Peyer's patch (tissue), 4 donors: ENCODE measurements at regions not wholly inside any gene's neighbourhood (a gene's known extent, or its start where the extent isn't known, plus 50 kb on each side); places are given as distances from the start of the nearest gene placed in this dataset.

Experiments used
- DNase-seq, 3 donors: peaks; one replicate each; pipeline ENCODE4 v3.0.0-alpha.2; 2017 to 2019
- H3K27ac ChIP-seq, 4 donors: fragments of 200-600 bp; sonication (generic); one replicate each; pipeline ENCODE4 v1.5.1; 2016 to 2019
- H3K27me3 ChIP-seq, 2 donors: fragments of 200-600 bp; sonication (generic); one replicate each; pipeline ENCODE4 v1.5.1; 2019
- H3K36me3 ChIP-seq, 3 donors: fragments of 200-600 bp; sonication (generic); one replicate each; pipeline ENCODE4 v1.5.1; 2016 to 2019
- H3K4me1 ChIP-seq, 4 donors: fragments of 200-600 bp; sonication (generic); one replicate each; pipeline ENCODE4 v1.5.1; 2016 to 2019
- H3K4me3 ChIP-seq, 4 donors: fragments of 200-600 bp; sonication (generic); 1 replicate in 3 of 4; 2 replicates in 1 of 4; pipeline ENCODE4 v1.5.1; 2016 to 2019; ENCODE audit warnings: mild to moderate bottlenecking in 1 of 4
- H3K9me3 ChIP-seq, 4 donors: fragments of 200-600 bp; sonication (generic); one replicate each; pipeline ENCODE4 v1.5.1; 2016 to 2019; ENCODE audit warnings: mild to moderate bottlenecking in 1 of 4
- POLR2A ChIP-seq, 2 donors: fragments of 450-650 bp; IDR thresholded peaks; one replicate each; pipeline ENCODE4 v1.5.1; 2017; ENCODE audit warnings: antibody characterized with exemption in 2 of 2, mild to moderate bottlenecking in 2 of 2, moderate library complexity in 2 of 2
- TF ChIP-seq, protein P1 (sequence below), 6 experiments: fragments of 450-650 bp in 4 of 6; fragments of 200-600 bp in 2 of 6; sonication (generic) in 1 of 6; IDR thresholded peaks; one replicate each; pipeline ENCODE4 v1.5.1; 2017 to 2019; ENCODE audit warnings: antibody characterized with exemption in 6 of 6, mild to moderate bottlenecking in 3 of 6, moderate library complexity in 1 of 6

DNA sequence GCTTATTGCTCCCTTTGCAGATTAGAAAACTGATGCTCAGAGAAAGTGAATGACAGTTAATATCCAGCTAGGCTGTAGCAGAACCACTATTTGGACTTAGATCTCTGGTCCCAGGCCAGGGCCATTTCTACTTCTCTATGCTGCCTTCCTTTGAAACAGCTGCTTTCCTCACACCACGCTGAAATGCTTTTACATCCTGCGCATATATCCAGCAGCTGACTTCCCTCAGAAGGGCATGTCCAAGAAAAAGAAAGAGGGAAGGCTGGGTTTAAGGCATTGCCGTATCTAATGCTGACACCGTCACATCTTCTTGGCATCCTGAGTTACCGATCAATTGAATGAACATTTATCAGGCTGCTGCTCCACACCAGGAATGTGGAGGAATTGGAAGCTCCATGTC, 122.4 kb downstream of the UBE2U start:
- TF ChIP-seq, protein P1, sequence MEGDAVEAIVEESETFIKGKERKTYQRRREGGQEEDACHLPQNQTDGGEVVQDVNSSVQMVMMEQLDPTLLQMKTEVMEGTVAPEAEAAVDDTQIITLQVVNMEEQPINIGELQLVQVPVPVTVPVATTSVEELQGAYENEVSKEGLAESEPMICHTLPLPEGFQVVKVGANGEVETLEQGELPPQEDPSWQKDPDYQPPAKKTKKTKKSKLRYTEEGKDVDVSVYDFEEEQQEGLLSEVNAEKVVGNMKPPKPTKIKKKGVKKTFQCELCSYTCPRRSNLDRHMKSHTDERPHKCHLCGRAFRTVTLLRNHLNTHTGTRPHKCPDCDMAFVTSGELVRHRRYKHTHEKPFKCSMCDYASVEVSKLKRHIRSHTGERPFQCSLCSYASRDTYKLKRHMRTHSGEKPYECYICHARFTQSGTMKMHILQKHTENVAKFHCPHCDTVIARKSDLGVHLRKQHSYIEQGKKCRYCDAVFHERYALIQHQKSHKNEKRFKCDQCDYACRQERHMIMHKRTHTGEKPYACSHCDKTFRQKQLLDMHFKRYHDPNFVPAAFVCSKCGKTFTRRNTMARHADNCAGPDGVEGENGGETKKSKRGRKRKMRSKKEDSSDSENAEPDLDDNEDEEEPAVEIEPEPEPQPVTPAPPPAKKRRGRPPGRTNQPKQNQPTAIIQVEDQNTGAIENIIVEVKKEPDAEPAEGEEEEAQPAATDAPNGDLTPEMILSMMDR (IDR thresholded peaks at IDR 0.05), result no peak
- TF ChIP-seq POLR2A (IDR thresholded peaks at IDR 0.05), result no peak
- H3K4me1 ChIP-seq, result no peaks in the 10 kb centered on the region
- H3K4me3 ChIP-seq, result no peak overlapping the region
- no peaks in the 10 kb centered on the region for H3K27me3 ChIP-seq
- no peaks in the 10 kb centered on the region for H3K36me3 ChIP-seq
- H3K9me3 ChIP-seq, result no peaks in the 10 kb centered on the region
- no peak overlapping the region for H3K27ac ChIP-seq
- no peak for DNase-seq

DNA sequence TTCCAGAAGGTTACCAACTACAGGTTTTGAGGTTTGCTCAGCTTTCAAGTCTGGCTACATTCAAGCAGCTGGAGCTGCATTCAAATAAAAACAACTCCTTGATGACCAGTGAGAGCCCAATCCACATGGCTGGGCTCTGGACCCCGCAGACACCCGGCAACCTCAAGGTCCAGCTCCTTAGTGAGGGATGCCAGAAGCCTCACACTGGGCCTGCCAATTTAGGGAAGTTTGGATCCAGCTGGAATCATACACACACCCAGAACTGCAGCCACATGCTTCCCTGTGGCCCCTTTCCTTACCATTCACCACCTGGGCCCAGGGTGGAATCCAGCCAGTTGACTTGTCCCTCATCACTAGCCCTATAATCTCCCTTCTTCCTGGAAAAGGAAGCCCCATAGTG, 123.7 kb downstream of the UBE2U start:
- DNase-seq, result no peak
- no peak for TF ChIP-seq POLR2A (IDR thresholded peaks at IDR 0.05)
- TF ChIP-seq, protein P1 (IDR thresholded peaks at IDR 0.05), result no peak
- H3K36me3 ChIP-seq, result no peaks in the 10 kb centered on the region
- no peaks in the 10 kb centered on the region for H3K4me1 ChIP-seq
- H3K4me3 ChIP-seq, result no peak overlapping the region
- H3K27ac ChIP-seq, result no peak overlapping the region
- no peaks in the 10 kb centered on the region for H3K9me3 ChIP-seq
- H3K27me3 ChIP-seq, result no peaks in the 10 kb centered on the region

DNA sequence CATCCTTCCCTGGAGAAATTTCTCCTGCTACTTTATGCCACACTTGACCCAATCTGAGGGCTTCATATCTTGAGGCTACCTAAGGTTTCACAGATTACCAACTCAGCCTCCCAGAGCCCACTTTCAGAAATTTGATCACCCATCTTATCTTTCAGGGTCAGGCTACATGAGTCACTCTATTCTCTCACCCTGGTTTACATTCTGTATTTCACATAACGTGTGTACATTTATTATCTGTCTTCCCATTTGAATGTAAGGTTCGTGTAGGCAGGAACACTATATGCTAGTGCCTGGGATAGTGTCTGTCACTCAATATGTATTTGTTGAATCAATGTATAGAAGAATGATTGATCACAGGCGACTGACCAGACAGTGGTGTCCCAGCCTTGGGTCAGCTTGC, 124.8 kb downstream of the UBE2U start:
- no peak for DNase-seq
- Histone ChIP-seq H3K27ac (no peak overlapping the region), H3K9me3 (no peaks in the 10 kb centered on the region), H3K4me1 (no peaks in the 10 kb centered on the region), H3K27me3 (no peaks in the 10 kb centered on the region), H3K36me3 (no peaks in the 10 kb centered on the region), H3K4me3 (no peak overlapping the region)
- TF ChIP-seq POLR2A (IDR thresholded peaks at IDR 0.05), result no peak
- TF ChIP-seq, protein P1 (IDR thresholded peaks at IDR 0.05), result no peak

DNA sequence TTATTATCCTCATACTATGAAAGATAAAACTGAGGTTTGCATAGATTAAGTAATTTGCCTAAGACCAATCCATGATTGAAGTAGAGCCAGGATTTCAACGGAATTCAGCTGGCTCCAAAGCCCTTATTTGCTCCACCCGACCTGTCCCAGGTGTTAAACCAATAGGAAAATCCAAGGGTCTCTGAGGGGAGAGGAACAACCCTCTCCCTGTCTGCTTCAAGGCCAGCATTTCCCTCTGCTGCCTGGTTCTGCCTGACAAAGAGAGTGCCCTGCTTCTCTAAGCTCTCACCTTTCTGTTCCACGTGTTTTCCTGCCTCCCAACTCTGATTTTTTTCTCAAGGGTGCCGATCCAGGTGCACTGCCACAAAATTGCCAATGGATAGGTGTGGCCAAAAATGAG, 127.4 kb downstream of the UBE2U start:
- no peak for DNase-seq
- no peak overlapping the region for H3K27ac ChIP-seq
- H3K4me1 ChIP-seq, result no peaks in the 10 kb centered on the region
- H3K9me3 ChIP-seq, result no peaks in the 10 kb centered on the region
- H3K4me3 ChIP-seq, result no peak overlapping the region
- no peaks in the 10 kb centered on the region for H3K36me3 ChIP-seq
- TF ChIP-seq, protein P1 (IDR thresholded peaks at IDR 0.05), result no peak
- no peak for TF ChIP-seq POLR2A (IDR thresholded peaks at IDR 0.05)
- H3K27me3 ChIP-seq, result no peaks in the 10 kb centered on the region

DNA sequence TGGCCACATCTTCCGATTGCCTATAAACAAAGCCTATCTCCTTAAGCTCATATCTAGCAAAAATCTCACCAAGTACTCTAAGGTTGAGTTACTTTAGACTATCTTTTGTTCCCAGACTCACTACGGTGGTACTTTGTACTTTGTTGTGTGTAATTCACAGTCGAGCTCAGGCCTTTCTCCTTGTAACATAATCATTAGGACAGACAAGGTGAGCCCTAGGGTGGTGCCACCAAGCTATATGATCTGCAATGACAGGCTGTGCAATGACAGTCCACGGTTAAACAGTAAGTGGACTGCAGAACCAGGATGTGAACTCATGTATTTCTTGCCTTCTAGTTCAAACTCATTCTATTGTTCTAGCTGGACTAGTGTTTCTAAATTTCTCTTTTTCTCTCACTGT, 132.2 kb downstream of the UBE2U start:
- no peaks in the 10 kb centered on the region for H3K9me3 ChIP-seq
- DNase-seq, result no peak
- no peak overlapping the region for H3K4me3 ChIP-seq
- H3K27me3 ChIP-seq, result no peaks in the 10 kb centered on the region
- H3K27ac ChIP-seq, result no peak overlapping the region
- no peaks in the 10 kb centered on the region for H3K4me1 ChIP-seq
- TF ChIP-seq POLR2A (IDR thresholded peaks at IDR 0.05), result no peak
- TF ChIP-seq, protein P1 (IDR thresholded peaks at IDR 0.05), result no peak
- no peaks in the 10 kb centered on the region for H3K36me3 ChIP-seq

DNA sequence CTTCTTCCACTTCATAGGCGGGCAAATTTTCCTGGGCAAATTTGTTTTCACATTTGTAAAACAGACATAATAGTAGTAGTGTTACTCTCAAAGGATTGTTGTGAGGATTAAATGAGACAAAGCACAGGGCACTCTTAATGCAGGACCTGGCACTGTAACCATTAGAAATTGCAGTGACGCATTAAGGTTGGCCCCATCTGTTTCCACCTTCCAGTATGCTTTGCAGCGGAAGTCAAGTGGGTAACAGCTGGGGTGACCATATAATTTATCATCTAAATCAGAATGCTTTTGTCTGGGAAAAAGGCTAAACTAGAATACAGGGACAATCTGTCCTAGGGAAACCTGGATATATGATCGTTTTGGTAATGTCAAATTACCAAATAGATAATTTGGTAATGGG, 132.5 kb upstream of the CACHD1 start:
- Histone ChIP-seq H3K4me1 (no peaks in the 10 kb centered on the region), H3K27ac (no peak overlapping the region), H3K9me3 (no peaks in the 10 kb centered on the region), H3K36me3 (no peaks in the 10 kb centered on the region), H3K27me3 (no peaks in the 10 kb centered on the region), H3K4me3 (no peak overlapping the region)
- TF ChIP-seq, protein P1 (IDR thresholded peaks at IDR 0.05), result no peak
- TF ChIP-seq POLR2A (IDR thresholded peaks at IDR 0.05), result no peak
- DNase-seq, result no peak
